Transverse colon (tissue), 3 donors: ENCODE measurements at regions not wholly inside any gene's neighbourhood (a gene's known extent, or its start where the extent isn't known, plus 50 kb on each side); places are given as distances from the start of the nearest gene placed in this dataset.

Experiments used
- EP300 ChIP-seq: sonication (generic); formaldehyde crosslinking; IDR thresholded peaks from one replicate; pipeline ENCODE4 v1.6.1; 2017; ENCODE audit warnings: antibody characterized with exemption, low read depth
- TF ChIP-seq, protein P1 (sequence below), 5 experiments: fragments of 200-600 bp in 3 of 5; fragments of 450-650 bp in 2 of 5; sonication (generic) in 3 of 5; IDR thresholded peaks; 1 replicate in 2 of 5; 2 replicates in 3 of 5; pipeline ENCODE4 v1.5.1; 2016 to 2017; ENCODE audit warnings: antibody characterized with exemption in 5 of 5, inconsistent platforms in 3 of 5, mild to moderate bottlenecking in 2 of 5, moderate library complexity in 1 of 5

DNA sequence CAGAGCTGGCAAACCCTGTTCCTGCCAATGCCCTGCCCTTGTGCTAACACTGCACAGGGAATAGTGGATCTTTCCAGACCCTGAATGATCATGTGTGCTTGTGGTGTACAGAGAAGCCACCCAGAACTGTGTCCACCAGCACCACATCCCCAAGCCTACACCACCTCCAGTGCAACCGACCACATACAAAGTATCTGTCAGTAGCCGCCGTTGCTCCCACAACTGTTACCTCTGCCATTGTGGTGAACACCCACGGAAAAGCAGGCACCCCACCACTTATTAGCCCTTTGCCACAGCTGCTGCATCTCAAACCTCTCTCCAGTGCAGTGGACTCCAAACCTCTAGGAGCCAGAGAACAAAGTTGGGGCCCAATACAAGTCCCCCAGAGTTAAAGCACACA, 1049.6 kb downstream of the TRHDE start:
- TF ChIP-seq, protein P1, sequence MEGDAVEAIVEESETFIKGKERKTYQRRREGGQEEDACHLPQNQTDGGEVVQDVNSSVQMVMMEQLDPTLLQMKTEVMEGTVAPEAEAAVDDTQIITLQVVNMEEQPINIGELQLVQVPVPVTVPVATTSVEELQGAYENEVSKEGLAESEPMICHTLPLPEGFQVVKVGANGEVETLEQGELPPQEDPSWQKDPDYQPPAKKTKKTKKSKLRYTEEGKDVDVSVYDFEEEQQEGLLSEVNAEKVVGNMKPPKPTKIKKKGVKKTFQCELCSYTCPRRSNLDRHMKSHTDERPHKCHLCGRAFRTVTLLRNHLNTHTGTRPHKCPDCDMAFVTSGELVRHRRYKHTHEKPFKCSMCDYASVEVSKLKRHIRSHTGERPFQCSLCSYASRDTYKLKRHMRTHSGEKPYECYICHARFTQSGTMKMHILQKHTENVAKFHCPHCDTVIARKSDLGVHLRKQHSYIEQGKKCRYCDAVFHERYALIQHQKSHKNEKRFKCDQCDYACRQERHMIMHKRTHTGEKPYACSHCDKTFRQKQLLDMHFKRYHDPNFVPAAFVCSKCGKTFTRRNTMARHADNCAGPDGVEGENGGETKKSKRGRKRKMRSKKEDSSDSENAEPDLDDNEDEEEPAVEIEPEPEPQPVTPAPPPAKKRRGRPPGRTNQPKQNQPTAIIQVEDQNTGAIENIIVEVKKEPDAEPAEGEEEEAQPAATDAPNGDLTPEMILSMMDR (IDR thresholded peaks at IDR 0.05) = no peak
- no peak for TF ChIP-seq EP300
